SK-N-SH (cell line): ENCODE measurements at regions not wholly inside any gene's neighbourhood (a gene's known extent, or its start where the extent isn't known, plus 50 kb on each side); places are given as distances from the start of the nearest gene placed in this dataset.

Source experiments
- CTCF ChIA-PET: fragments of 300-600, 350-600 bp; formaldehyde crosslinking; extraction: SDS; loops from one replicate; lab custom pipeline; 2021; lab: Yijun Ruan, JAX
- POLR2A ChIA-PET: fragments of 350-600 bp; sonication (Branson Sonifier 250); formaldehyde crosslinking; extraction: SDS; loops from one replicate; lab custom pipeline; 2020; ENCODE audit warnings: antibody characterized with exemption, inconsistent platforms; lab: Yijun Ruan, JAX
- DNase-seq: peaks from one replicate; pipeline ENCODE4 v3.0.0; 2012
- H2AFZ ChIP-seq: fragments of 200-600 bp; sonication (generic); 2 replicates; pipeline ENCODE4 v1.8.1; 2016; ENCODE audit warnings: antibody characterized with exemption, mild to moderate bottlenecking, low read depth
- H3F3A ChIP-seq: fragments of 200-600 bp; sonication (generic); replicated peaks from 2 replicates; pipeline ENCODE3; 2016; ENCODE audit warnings: antibody characterized with exemption, mild to moderate bottlenecking; ENCODE audit not compliant: insufficient read depth
- H3K27ac ChIP-seq, 2 experiments: fragments of 200-500 bp in 1 of 2; fragments of 200-600 bp in 1 of 2; sonication (Bioruptor generic) in 1 of 2; sonication (generic), shearing (Covaris generic) in 1 of 2; 2 replicates each; pipeline versions ENCODE4 v1.5.1 to v1.6.1; 2014 to 2016; ENCODE audit warnings: low read depth in 2 of 2, inconsistent platforms in 1 of 2, low read length in 1 of 2, mild to moderate bottlenecking in 1 of 2, mixed read lengths in 1 of 2
- H3K27me3 ChIP-seq: fragments of 200-600 bp; sonication (generic), shearing (Covaris generic); 2 replicates; pipeline ENCODE4 v1.6.1; 2016; ENCODE audit warnings: mixed run types; ENCODE audit not compliant: insufficient read depth
- H3K36me3 ChIP-seq, 2 experiments: fragments of 200-500 bp in 1 of 2; fragments of 200-600 bp in 1 of 2; sonication (Bioruptor generic) in 1 of 2; sonication (generic) in 1 of 2; replicated peaks in 1 of 2; 2 replicates each; pipeline versions ENCODE3 to v1.5.1; 2014 to 2016; ENCODE audit warnings: low read length in 1 of 2, mild to moderate bottlenecking in 1 of 2; ENCODE audit not compliant: insufficient read depth in 2 of 2, control insufficient read depth in 1 of 2
- H3K4me1 ChIP-seq, 2 experiments: fragments of 200-500 bp in 1 of 2; fragments of 200-600 bp in 1 of 2; sonication (Bioruptor generic) in 1 of 2; sonication (generic), shearing (Covaris generic) in 1 of 2; 2 replicates each; pipeline versions ENCODE4 v1.5.1 to v1.6.1; 2014 to 2016; ENCODE audit warnings: low read depth in 1 of 2, low read length in 1 of 2, mixed run types in 1 of 2; ENCODE audit not compliant: insufficient read depth in 2 of 2, control insufficient read depth in 1 of 2
- H3K4me2 ChIP-seq: fragments of 200-600 bp; sonication (generic), shearing (Covaris generic); 2 replicates; pipeline ENCODE4 v1.6.1; 2017; ENCODE audit warnings: mixed run types
- H3K4me3 ChIP-seq, 2 experiments: fragments of 200-500 bp in 1 of 2; fragments of 200-600 bp in 1 of 2; sonication (Bioruptor generic) in 1 of 2; sonication (generic), shearing (Covaris generic) in 1 of 2; 2 replicates each; pipeline versions ENCODE4 v1.5.1 to v1.8.1; 2014 to 2016; ENCODE audit warnings: low read depth in 2 of 2, inconsistent platforms in 1 of 2, low read length in 1 of 2, mild to moderate bottlenecking in 1 of 2, mixed read lengths in 1 of 2, moderate library complexity in 1 of 2
- H3K79me2 ChIP-seq: fragments of 200-600 bp; sonication (generic); 2 replicates; pipeline ENCODE4 v1.8.1; 2017; ENCODE audit warnings: mild to moderate bottlenecking; ENCODE audit not compliant: insufficient read depth
- H3K9ac ChIP-seq: fragments of 200-600 bp; sonication (generic); 2 replicates; pipeline ENCODE4 v1.6.1; 2017; ENCODE audit warnings: mixed run types
- H3K9me2 ChIP-seq: fragments of 200-600 bp; sonication (generic); 2 replicates; pipeline ENCODE4 v1.6.1; 2017; ENCODE audit warnings: mixed run types
- H3K9me3 ChIP-seq: fragments of 200-600 bp; sonication (generic); 2 replicates; pipeline ENCODE4 v1.6.1; 2017; ENCODE audit warnings: mixed run types, mild to moderate bottlenecking, moderate library complexity
- H4K20me1 ChIP-seq: fragments of 200-600 bp; sonication (generic); 2 replicates; pipeline ENCODE4 v1.6.1; 2017; ENCODE audit warnings: mild to moderate bottlenecking, mixed run types; ENCODE audit not compliant: insufficient read depth
- EZH2phosphoT487 ChIP-seq: fragments of 200-600 bp; sonication (generic); IDR thresholded peaks from 2 replicates; pipeline ENCODE4 v1.6.1; 2017; ENCODE audit warnings: low read depth, mixed run types, mild to moderate bottlenecking, antibody characterized with exemption, moderate library complexity, borderline replicate concordance
- FOXM1 ChIP-seq: IDR thresholded peaks from 2 replicates; pipeline ENCODE4 v1.4.0; 2012; ENCODE audit warnings: low read depth, mild to moderate bottlenecking
- MEF2A ChIP-seq: IDR thresholded peaks from 2 replicates; pipeline ENCODE4 v1.4.0; 2012; ENCODE audit warnings: low read depth, borderline replicate concordance
- POLR2AphosphoS5 ChIP-seq: IDR thresholded peaks from 2 replicates; pipeline ENCODE4 v1.6.1; 2012; ENCODE audit warnings: low read depth, low read length
- RAD21 ChIP-seq: IDR thresholded peaks from 2 replicates; pipeline ENCODE4 v1.6.1; 2012; ENCODE audit warnings: mild to moderate bottlenecking, low read length
- RCOR1 ChIP-seq: fragments of 150-350 bp; IDR thresholded peaks from 2 replicates; pipeline ENCODE4 v1.6.1; 2017; ENCODE audit warnings: antibody characterized with exemption, low read length
- REST ChIP-seq: IDR thresholded peaks from 2 replicates; pipeline ENCODE4 v1.6.1; 2012; ENCODE audit warnings: mild to moderate bottlenecking, low read depth, low read length, moderate library complexity
- RFX5 ChIP-seq: IDR thresholded peaks from 2 replicates; pipeline ENCODE4 v1.6.1; 2012; ENCODE audit warnings: mild to moderate bottlenecking, improper control_type of control experiment, low read length
- RXRA ChIP-seq: IDR thresholded peaks from 2 replicates; pipeline ENCODE4 v1.4.0; 2012; ENCODE audit warnings: low read depth, mild to moderate bottlenecking, borderline replicate concordance
- SMC3 ChIP-seq: IDR thresholded peaks from 2 replicates; pipeline ENCODE4 v1.6.1; 2012; ENCODE audit warnings: low read depth, low read length, improper control_type of control experiment
- TCF12 ChIP-seq: IDR thresholded peaks from 2 replicates; pipeline ENCODE4 v1.4.0; 2012
- USF1 ChIP-seq: IDR thresholded peaks from 2 replicates; pipeline ENCODE4 v1.4.0; 2012; ENCODE audit warnings: low read depth, borderline replicate concordance
- YY1 ChIP-seq: IDR thresholded peaks from 2 replicates; pipeline ENCODE4 v1.4.0; 2012; ENCODE audit warnings: low read depth, mild to moderate bottlenecking
- WGBS: methylation state at CpG from one replicate; pipeline ENCODE4 v1.1.6; 2017; ENCODE audit warnings: low lambda C conversion rate; 5-methylcytosine and 5-hydroxymethylcytosine counted together
- TF ChIP-seq, protein P1 (sequence below): fragments of 200-600 bp; sonication (generic); IDR thresholded peaks from 2 replicates; pipeline ENCODE4 v1.6.1; 2017; ENCODE audit warnings: antibody characterized with exemption, mild to moderate bottlenecking, moderate library complexity
- TF ChIP-seq, protein P2 (sequence below): IDR thresholded peaks from 2 replicates; pipeline ENCODE4; 2012
- TF ChIP-seq, protein P3 (sequence below): fragments of 150-350 bp; IDR thresholded peaks from 2 replicates; pipeline ENCODE4 v1.6.1; 2016; ENCODE audit warnings: mild to moderate bottlenecking, low read depth, low read length

DNA sequence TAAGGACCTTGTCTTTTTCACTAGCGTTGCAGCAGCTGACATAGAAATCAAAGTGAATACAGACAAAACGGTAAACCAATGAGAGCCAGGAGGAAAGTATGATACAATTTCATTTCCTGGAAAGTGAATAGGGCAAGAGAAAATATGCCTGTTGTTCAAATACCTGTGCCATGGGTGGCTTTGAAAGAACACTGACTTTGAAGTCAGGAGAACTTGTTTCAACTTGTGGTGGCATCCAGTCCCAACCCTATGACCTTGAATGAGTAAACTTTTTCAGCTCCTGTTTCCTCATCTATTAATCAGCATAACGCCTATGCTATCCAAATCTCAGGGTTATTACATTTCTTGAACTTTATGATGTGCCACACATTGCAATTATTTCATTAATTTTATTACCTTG, 173.7 kb upstream of the HS3ST3A1 start:
- ChIA-PET POLR2A (no interaction called here), CTCF (interaction anchor here (0.6 to 2.1 kb wide), 3 partner anchors 12 to 817 kb away, joined by 3 to 6 read pairs (median 3); no protein-coding TSS in a partner anchor)
- no peak overlapping the region for H3K9ac ChIP-seq

More for the DNA sequence above, 173.7 kb upstream of the HS3ST3A1 start:
- peaks cover 0 to 3% of the 10 kb centered on the region in 2 experiments; a peak in 1 of 4 replicates for H3K4me1 ChIP-seq
- H3K79me2 ChIP-seq, result no peaks in the 10 kb centered on the region
- no peak overlapping the region for H3K4me2 ChIP-seq
- no peaks in the 10 kb centered on the region; the same call in 1 of the 2 replicates for H3K9me3 ChIP-seq
- no peak overlapping the region for H2AFZ ChIP-seq
- DNase-seq, result no peak
- whole genome bisulfite sequencing, result 17% methylated on average over 3 of the region's 3 CpGs
- H3K9me2 ChIP-seq, result no peaks in the 10 kb centered on the region
- H3K27ac ChIP-seq, result no peak overlapping the region
- H3K4me3 ChIP-seq, result no peak overlapping the region
- no peaks in the 10 kb centered on the region for H4K20me1 ChIP-seq
- no peaks in the 10 kb centered on the region for H3F3A ChIP-seq
- H3K36me3 ChIP-seq, result no peaks in the 10 kb centered on the region
- TF ChIP-seq RAD21 (no peak), RXRA (no peak), FOXM1 (no peak), EZH2phosphoT487 (no peak), RCOR1 (no peak), TCF12 (no peak), USF1 (no peak), POLR2AphosphoS5 (no peak), RFX5 (no peak), REST (no peak), YY1 (no peak), SMC3 (no peak), MEF2A (no peak)
- TF ChIP-seq, protein P1, sequence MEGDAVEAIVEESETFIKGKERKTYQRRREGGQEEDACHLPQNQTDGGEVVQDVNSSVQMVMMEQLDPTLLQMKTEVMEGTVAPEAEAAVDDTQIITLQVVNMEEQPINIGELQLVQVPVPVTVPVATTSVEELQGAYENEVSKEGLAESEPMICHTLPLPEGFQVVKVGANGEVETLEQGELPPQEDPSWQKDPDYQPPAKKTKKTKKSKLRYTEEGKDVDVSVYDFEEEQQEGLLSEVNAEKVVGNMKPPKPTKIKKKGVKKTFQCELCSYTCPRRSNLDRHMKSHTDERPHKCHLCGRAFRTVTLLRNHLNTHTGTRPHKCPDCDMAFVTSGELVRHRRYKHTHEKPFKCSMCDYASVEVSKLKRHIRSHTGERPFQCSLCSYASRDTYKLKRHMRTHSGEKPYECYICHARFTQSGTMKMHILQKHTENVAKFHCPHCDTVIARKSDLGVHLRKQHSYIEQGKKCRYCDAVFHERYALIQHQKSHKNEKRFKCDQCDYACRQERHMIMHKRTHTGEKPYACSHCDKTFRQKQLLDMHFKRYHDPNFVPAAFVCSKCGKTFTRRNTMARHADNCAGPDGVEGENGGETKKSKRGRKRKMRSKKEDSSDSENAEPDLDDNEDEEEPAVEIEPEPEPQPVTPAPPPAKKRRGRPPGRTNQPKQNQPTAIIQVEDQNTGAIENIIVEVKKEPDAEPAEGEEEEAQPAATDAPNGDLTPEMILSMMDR, result no peak
- TF ChIP-seq, protein P2, sequence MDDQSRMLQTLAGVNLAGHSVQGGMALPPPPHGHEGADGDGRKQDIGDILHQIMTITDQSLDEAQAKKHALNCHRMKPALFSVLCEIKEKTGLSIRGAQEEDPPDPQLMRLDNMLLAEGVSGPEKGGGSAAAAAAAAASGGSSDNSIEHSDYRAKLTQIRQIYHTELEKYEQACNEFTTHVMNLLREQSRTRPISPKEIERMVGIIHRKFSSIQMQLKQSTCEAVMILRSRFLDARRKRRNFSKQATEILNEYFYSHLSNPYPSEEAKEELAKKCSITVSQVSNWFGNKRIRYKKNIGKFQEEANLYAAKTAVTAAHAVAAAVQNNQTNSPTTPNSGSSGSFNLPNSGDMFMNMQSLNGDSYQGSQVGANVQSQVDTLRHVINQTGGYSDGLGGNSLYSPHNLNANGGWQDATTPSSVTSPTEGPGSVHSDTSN, result no peak
- TF ChIP-seq, protein P3, sequence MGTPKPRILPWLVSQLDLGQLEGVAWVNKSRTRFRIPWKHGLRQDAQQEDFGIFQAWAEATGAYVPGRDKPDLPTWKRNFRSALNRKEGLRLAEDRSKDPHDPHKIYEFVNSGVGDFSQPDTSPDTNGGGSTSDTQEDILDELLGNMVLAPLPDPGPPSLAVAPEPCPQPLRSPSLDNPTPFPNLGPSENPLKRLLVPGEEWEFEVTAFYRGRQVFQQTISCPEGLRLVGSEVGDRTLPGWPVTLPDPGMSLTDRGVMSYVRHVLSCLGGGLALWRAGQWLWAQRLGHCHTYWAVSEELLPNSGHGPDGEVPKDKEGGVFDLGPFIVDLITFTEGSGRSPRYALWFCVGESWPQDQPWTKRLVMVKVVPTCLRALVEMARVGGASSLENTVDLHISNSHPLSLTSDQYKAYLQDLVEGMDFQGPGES, result no peak
- no peaks in the 10 kb centered on the region for H3K27me3 ChIP-seq
